GM18858 (cell line): ENCODE measurements at regions not wholly inside any gene's neighbourhood (a gene's known extent, or its start where the extent isn't known, plus 50 kb on each side); places are given as distances from the start of the nearest gene placed in this dataset.
"Not testable (repeated sequence)": the region's sequence is repeated elsewhere in the genome, so short reads cannot be mapped to it uniquely, and the experiment has no call there.

Source experiments
- ATAC-seq: cut with Tn5 transposase; IDR thresholded peaks from one replicate; pipeline ENCODE4 v1.9.1; 2021; ENCODE audit not compliant: unreplicated experiment

- no peak for ATAC-seq
Observed at GRCh38 chr10:53440601-53441000, 668.0 kb upstream of the MBL2 start.

- not testable (repeated sequence) for ATAC-seq
Observed at GRCh38 chr10:53439075-53439474, 666.5 kb upstream of the MBL2 start.

- ATAC-seq: no peak
Observed at GRCh38 chr10:53434413-53434812, 661.8 kb upstream of the MBL2 start.

- ATAC-seq: no peak
Observed at GRCh38 chr10:53432035-53432434, 659.5 kb upstream of the MBL2 start.

GRCh38 chr10:53430974-53431373 is 658.4 kb upstream of the MBL2 start:
- ATAC-seq: no peak

GRCh38 chr10:53430127-53430891 is 657.7 kb upstream of the MBL2 start:
- no peak for ATAC-seq

- ATAC-seq: no peak
Observed at GRCh38 chr10:53422223-53422888, 649.8 kb upstream of the MBL2 start.

- no peak for ATAC-seq
Observed at GRCh38 chr10:53412651-53413050, 640.1 kb upstream of the MBL2 start.

- ATAC-seq: no peak
Observed at GRCh38 chr10:53406532-53406931, 633.9 kb upstream of the MBL2 start.

GRCh38 chr10:53403688-53404087 is 631.1 kb upstream of the MBL2 start:
- ATAC-seq: no peak

GRCh38 chr10:53402594-53402993 is 630.0 kb upstream of the MBL2 start:
- ATAC-seq: no peak

GRCh38 chr10:53401536-53401935 is 629.0 kb upstream of the MBL2 start:
- no peak for ATAC-seq

- ATAC-seq: no peak
Observed at GRCh38 chr10:53396876-53397275, 624.3 kb upstream of the MBL2 start.

- no peak for ATAC-seq
Observed at GRCh38 chr10:53395449-53395848, 622.9 kb upstream of the MBL2 start.

- no peak for ATAC-seq
Observed at GRCh38 chr10:53387562-53387961, 615.0 kb upstream of the MBL2 start.

- ATAC-seq: no peak
Observed at GRCh38 chr10:53382543-53382942, 610.0 kb upstream of the MBL2 start.

- ATAC-seq: no peak
Observed at GRCh38 chr10:53379956-53380355, 607.4 kb upstream of the MBL2 start.

- ATAC-seq: no peak
Observed at GRCh38 chr10:53370347-53370746, 597.8 kb upstream of the MBL2 start.

- ATAC-seq: no peak
Observed at GRCh38 chr10:53361936-53362335, 589.4 kb upstream of the MBL2 start.

- no peak for ATAC-seq
Observed at GRCh38 chr10:53361281-53361680, 588.7 kb upstream of the MBL2 start.

GRCh38 chr10:53358978-53359377 is 586.4 kb upstream of the MBL2 start:
- ATAC-seq: not testable (repeated sequence)

- ATAC-seq: no peak
Observed at GRCh38 chr10:53358536-53358935, 586.0 kb upstream of the MBL2 start.

- no peak for ATAC-seq
Observed at GRCh38 chr10:53357587-53357986, 585.0 kb upstream of the MBL2 start.
